Occipital lobe (tissue), 1 donor: ENCODE measurements at regions not wholly inside any gene's neighbourhood (a gene's known extent, or its start where the extent isn't known, plus 50 kb on each side); places are given as distances from the start of the nearest gene placed in this dataset. TPM values are rescaled to one million over a fixed set of nuclear protein-coding genes. Genes with fewer than 3 reads are reported as not detected.

Experiments used
- small RNA-seq: library from RNA; depleted of rRNA; stranded (forward); fragments of <200 nt; gene quantifications from one replicate; pipeline ENCODE3, GENCODE V24; 2014

Small RNAs in the stretch of these regions (small RNA-seq; reads per million reads assigned to genes)
- gene RNA5SP484: not detected
